Hematopoietic multipotent progenitor cell treated with erythropoietin and hydrocortisone succinate and interleukin-3 and kit ligand, for 15 days (in vitro differentiated cells): ENCODE measurements at regions not wholly inside any gene's neighbourhood (a gene's known extent, or its start where the extent isn't known, plus 50 kb on each side); places are given as distances from the start of the nearest gene placed in this dataset.
"Not testable (repeated sequence)": the region's sequence is repeated elsewhere in the genome, so short reads cannot be mapped to it uniquely, and the experiment has no call there.

ENCODE experiments used
- DNase-seq: peaks from one replicate; pipeline ENCODE4 v3.0.0-alpha.2; 2015; ENCODE audit warnings: low spot score

DNA sequence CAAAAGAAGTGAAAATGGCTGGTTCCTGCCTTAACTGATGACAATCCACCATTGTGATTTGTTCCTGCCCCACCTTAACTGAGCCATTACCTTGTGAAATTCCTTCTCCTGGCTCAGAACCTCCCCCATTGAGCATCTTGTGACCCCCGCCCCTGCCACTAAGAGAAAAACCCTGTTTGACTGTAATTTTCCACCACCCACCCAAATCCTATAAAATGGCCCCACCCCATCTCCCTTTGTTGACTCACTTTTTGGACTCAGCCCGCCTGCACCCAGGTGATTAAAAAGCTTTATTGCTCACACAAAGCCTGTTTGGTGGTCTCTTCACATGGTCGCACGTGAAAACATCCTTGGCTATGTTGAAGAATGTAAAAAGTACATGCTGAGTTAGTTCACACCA, 197.6 kb upstream of the FBN2 start:
- DNase-seq, result not testable (repeated sequence)

DNA sequence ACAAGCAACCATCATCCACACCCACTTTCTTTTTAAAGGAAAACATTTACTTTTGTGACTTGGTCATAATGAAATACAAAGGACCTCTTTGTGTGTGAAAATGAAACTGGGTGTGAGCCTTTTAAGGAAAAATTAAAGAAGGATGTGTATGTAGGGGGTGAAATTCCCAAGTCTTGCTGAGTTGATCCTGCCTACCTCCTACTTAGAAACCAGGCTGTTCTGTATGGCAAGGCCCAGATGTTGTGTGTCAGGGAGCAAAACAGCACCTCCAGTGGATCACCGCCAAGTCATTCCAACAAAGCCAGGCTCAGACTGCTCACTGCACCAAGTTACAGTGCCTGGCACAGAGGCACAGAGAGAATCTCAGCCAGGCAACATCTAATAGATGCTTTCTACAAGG, 198.5 kb upstream of the FBN2 start:
- DNase-seq, result no peak

DNA sequence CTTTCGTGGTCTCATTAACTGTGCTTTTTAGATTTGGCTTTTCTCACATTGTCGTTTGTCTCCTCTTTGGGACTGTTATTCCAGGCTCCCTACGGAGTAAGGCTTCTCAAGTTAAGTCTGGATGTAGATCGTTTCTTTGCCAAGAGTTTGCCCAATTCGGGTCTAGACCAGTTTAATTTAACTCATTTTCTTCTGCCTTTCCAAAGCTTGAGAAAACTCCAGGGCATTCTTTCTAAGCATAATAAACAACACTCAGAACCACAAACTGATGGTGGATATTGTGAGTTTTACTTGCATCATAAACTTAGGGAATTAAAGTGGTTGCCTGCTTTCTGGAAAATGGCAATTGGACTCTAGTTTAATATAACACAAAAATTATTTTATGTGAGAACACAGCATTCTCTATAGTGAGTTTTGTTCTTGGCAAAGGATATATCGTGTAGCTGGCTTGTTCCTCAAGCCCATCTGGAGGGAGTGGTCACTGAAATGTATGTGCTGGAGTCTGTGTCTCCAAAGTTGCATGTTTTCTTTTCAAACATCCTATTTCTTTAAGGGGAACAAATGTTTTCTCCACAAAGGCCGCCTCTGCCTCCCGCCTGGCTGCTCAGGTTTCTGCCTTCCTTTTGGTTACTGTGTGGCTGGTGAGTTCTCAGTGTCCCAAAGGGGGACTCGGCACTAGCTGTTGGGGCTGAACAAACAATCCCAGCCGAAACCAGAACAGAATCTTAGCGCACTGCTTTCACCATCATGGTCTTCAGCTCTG, 211.3 kb upstream of the FBN2 start:
- DNase-seq, result no peak

DNA sequence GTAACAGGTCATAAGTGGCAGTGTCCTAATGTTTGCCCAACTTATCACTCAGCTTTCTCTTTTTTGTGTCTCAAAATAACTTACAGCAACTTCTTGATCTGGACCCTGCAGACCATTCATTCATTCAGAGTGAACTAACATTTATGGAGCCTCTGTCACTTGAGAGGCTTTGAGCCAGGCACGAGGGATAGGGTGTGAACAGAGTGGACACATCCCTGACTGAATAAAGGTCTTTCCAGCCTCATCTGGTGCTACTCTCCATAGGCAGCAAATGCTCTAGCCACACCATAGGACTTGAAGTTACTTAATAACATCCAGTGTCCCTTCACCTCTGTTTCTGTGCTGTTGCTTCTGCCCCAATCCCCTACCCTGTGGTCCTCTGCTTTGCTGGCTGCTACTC, 212.1 kb upstream of the FBN2 start:
- DNase-seq, result no peak

DNA sequence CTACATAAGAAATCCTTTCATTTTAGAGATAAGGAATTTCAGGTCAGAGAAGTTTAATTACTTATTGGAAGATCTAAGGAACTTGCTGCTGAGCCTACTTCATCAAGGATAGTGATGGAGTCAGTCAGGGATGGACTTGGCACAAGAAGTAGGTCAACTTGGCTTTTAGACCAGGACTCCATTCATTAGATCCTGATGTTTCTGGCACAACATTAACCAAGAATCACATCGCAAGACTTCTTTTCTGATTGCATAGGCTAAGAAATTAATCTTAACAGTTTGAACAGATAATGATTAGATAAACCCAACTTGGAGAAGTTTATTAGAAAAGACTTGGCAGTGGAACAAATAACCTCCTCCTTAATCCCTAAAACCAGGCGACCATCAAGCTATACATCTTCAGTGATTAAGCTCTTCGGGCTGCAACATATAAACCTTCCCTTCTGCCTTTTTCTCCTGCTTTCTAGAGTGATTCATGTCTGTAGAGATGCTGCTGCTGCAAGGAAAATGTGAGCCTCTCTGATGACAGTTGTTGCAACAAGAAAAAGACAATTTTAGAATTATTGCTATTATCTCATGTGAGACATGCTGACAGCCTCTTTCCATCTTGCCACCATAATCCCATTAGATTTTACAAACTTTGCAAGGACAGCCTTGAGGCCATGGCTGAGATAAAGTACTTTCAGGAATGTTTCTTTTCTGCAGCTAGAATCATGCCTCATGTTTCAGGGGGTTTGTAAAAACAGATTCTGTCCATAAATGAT, 207.9 kb upstream of the SLC27A6 start:
- DNase-seq, result no peak

DNA sequence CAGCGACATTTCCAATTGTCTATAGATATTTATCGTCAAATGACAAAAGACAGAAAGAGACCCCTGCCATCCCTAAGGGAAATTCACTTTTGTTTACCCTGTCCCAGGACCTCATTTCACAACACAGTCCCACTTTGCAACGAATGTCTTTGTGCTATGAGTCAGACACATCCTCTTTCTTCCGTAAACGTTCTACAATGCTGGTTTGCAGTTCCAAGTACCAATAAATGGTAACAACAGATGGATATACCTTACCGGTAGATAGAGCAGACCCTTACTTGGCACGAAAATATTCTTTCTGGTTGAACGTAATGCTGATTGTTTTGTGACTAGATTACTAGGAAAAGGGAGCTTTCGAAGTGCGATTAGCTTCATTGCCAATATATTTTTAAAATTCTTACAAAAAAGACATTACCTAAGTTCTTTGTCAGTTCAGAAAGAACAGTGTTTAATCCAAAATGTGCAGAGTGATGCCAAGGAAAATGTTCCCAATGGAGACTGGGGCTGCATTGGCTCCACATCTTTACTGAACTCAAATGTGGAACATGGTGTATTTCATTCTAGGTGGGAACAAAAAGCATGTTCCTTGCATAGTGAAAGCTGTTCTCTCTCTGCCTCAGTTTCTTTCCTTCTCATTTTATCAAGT, 202.5 kb upstream of the SLC27A6 start:
- DNase-seq, result no peak

DNA sequence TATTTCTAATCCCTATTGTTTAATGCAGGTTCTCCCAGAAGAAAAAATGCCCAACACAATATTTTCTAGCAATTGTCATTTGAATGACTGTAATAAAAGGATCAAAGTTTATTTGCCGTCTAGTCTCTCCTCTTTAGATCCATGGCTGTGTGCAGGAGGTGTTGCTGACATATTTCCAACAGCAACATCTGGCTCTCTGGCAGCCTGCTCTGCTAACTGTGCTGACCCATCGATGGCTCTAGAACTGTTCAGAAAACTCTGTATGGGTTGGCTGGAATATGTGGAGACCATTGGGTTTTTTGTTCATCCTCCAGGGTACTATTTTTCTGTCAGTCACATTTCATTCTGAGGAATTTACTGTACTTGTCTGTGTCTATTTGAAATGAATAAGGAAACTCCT, 202.0 kb upstream of the SLC27A6 start:
- no peak for DNase-seq

DNA sequence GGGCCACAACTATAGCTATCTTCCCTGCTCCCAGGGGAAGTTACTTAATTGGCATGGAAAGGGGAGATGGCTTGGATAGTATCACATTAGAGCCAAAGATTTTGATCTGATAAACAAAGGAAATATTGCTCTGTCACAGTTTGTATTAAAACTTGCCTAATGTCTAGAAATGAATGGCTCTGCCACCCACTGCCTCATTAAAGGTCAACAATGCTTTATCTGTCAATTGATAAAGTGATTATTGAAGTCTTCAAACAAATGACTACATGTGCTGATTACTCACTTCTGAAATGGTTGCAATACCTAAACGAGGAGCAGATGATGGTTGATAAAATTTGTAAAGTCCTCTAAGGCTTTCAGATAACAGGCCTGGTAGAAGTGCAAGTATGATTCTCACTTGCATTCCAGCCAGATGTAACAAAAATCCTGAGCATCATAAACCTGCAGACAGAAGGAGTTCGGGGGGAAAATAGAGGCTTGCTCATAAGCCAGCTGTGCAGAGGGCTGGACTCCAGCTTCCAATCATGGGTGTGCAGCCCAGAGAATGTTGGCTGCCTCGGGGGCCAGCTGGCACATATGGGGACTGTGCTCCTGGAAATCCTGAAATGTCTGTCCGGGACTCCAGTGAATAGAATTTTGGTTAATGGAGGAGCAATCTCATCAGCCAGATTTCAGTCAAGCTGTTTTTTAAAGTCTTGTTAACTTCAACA, 200.5 kb upstream of the SLC27A6 start:
- no peak for DNase-seq

DNA sequence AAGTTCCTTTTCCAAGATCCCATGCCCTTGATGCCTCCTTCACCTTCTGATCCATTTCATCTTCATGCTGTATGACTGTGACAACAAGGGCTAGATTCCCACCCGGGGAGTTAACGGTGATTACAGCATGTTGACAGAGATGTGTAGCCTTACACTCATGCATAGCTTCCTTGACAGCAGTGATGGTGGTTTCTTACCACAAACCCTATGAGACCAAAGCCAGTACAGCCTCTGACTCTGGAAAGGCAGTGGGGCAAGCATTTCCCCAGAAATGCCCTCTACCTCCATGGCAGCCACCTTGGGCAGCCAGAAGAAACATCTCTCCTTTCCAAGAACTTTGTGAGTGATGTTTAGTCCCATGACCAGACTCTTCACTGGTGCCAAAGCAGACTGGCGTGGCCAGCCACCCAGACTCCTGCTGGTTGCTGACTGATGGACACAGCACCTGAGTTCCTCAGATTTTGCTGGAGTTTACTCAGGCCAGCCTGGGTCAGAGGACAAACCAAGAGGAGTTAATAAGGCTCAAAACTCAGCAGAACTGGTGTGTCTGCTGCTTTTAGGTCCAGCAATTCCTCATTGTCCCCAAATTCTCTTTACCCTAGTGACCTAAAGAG, 199.7 kb upstream of the SLC27A6 start:
- DNase-seq, result no peak

DNA sequence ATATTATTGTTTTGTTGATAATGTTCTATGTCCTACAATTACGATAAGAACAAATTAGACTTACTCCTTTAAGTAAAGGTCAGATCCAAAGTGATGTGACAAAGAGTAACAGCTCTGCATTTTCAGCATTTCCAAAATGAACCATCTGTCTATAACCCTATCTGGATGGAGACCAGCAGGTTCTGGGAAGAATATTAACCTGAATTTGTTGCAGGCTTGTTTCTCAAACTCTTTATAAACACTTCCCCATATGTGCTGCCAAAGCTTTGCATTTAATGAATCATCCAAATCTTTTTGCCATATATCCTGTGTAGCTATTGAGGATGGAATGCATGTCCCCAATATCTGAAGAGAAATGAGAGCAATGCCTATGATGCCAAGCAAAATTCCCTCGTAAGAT, 198.9 kb upstream of the SLC27A6 start:
- DNase-seq, result no peak

DNA sequence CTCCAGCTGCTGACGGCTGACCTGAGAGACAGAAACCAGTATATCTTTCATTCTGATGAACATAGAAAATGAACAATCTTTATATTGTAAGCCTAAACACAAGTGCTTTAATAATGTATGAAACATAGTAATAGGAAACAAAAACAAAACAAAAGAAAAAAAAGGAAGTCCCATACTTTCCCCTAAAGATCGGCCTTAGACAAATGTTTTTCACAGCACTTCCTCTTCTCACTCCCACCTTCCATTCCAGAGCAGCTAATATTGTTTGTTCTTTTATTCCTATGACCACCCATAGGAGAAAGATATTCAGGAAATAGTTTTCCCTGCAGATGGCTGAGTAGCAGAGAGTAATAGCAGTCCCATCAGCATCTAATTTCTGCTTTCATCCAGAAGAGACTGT, 194.4 kb upstream of the SLC27A6 start:
- no peak for DNase-seq

DNA sequence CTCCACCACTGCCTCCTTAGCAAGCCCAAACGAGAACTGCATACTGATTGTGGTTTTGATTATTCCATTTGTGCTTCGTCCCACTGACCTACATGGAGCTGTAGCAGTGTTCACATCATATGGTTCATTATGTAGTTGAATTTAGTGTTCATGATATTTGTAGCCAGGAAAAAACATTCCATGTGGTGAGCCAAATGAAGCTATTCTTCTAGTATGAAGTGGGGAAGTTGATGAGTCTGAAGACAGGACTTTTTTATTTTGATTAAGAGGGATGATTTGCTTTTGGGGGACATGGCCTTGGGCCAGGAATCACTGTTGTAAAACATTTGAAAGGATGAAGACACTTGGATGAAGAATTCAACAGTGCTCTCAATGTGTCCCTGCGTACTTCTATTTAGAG, 192.9 kb upstream of the SLC27A6 start:
- DNase-seq, result no peak

DNA sequence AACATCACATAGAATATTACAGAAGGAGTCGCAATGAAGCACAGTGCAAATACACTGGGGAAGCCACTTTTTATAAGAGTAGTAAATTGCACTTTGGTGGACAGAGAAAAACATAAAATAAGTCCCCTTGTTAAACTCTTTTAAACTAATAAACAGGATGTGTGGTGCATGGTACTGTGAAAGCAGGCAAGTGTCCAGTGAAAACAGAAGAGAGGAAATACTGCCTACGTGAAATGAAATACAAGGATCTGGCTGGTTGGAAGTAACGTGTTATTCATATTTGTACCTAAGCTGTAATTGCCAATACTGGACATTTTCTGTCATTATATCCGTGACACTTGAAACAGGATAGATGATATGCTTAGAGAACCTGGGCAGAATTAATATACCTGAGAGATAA, 191.9 kb upstream of the SLC27A6 start:
- DNase-seq, result no peak

DNA sequence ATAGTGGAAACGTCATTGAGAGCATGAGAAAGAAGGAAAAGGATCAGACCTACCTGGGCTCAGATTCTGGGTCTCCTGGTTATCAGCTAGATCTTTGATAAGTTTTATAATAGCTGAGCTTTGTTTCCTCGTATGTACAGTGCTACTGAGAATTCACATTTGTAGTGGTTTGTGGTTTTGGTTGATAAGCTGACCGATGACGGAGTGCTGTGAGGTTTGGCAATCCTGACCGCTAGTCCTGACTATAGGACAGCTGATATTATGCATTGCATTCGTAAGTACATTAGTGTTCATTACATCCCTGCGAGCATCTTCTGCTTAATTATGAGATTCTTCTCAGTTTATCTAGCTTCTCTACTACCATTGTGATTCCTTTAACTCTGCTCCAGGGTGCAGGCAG, 190.7 kb upstream of the SLC27A6 start:
- DNase-seq, result no peak

DNA sequence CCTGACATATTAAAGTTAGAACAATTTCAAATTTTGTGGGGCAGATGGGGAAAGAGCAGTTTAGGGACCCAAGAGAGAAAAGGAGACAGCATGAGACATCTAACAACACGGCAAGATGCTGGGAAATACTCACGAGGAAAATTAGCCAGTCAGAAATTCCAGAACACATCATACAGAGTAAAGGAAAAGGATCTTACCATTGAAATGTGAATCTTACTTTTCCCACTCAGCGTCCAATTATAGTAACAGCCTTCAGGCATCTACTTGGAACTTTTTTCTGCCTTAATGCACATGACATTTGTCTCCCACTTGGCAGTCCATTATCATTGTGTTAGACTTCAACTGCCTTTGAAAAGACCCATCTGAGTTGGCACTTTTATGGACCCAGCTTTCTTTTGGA, 189.7 kb upstream of the SLC27A6 start:
- no peak for DNase-seq

DNA sequence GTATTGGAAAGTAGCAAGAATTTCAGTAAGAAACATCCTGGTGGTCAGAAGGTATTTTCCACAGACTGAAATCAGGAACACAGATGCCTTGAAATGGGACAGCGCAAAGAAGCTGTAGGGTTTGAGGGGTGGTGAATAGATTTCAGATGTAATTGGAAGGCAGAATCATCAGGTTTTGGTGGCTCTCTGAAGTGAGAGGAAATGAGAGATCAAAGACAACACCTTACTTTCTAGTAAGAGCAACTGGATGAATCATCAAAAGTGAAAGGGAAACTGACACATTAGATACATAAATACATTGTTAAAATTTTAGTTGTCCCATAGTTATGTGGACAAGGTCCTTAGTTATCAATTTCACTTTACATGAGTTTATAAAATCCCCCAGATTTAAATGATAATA, 188.2 kb upstream of the SLC27A6 start:
- DNase-seq, result no peak

DNA sequence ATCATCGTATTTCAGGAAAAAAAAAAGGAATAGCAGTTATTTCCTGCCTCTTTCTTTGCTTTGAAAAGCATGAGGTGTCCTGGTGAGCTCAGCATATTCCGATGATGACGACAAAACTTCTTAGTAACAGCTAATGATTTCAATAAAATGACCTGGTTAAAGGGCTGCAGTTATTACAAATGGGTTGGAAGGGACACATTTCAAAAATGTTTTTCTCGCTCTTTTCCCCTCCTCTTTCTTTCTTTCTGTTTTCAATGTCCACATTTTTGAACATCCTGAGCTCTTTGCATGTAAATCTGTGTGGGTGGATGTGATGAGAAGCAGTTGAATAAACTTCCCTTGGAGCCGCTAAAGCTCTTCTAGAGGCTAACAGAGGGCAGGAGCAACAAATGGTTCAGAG, 186.8 kb upstream of the SLC27A6 start:
- DNase-seq, result no peak

DNA sequence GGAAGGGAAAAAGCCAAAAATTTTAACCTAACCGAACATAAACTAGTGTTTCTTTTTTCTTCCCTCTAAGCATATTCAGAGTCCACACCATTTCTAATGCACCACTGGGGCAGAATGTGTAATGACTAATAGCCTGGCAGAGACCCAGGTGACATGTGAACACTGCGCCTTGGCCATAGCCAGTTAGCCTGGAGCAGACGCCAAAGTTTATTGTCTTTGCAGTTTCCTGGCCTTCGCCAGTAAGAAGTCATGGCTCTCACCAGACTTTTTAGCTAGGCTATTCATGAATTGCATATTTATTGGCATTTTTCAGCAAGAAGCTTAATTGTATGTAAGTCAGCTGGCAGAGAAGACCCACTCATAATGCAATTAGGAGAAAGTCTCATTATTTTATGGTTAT, 182.8 kb upstream of the SLC27A6 start:
- no peak for DNase-seq

DNA sequence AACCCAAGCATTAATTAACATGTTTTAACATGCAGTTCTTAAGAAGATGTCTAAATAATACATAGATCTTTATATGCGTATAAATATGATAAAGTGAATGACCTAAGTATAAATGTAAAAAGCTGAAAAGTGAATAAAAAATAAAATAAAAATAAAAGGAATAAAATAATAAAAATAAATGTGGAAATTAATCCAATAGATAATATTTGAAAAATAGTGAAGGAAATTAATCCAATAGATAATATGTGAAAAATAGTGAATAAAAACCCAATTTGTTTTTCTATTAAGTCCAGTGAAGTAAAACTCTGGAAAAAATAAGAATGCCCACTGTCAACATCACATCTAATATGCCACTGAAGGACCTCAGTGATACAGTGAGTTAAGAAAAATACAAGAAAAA, 180.6 kb upstream of the SLC27A6 start:
- no peak for DNase-seq

DNA sequence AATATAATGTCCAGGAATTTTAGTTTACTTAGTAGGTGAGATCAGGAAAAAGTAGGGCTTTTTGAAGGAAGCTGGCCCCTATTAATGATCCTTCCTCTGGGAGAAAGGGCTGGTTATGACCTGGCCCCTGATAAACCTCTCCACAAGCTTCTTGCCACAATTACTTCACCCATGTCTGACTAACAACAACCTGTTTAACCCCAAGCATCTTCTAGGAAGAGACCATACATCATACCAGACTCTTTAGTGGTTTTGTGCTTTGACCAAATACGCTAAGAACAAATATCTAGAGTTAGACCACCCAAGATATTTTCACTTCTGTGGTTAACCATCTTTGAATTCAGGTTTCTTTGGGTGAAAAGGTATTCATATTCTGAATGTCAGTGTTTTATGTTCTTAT, 174.0 kb upstream of the SLC27A6 start:
- DNase-seq, result no peak

DNA sequence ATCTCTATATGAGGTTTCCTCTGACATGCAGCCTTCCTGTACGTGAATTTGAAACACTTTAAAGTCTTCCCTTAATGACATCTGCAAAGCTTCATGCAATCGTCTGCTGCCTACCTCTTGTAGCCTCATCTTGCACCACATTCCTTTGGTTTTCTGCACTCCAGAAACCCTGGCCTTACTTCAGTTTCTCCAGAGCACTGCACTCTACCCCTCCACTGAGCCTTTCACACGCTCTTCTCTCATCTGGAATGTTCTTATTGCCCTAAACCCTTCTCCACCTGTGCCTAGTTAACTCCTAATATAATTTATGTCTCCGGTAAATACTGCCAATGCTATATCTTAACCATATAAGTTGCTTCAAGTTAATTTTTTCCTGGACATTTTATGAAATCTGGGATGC, 168.8 kb upstream of the SLC27A6 start:
- DNase-seq, result no peak

DNA sequence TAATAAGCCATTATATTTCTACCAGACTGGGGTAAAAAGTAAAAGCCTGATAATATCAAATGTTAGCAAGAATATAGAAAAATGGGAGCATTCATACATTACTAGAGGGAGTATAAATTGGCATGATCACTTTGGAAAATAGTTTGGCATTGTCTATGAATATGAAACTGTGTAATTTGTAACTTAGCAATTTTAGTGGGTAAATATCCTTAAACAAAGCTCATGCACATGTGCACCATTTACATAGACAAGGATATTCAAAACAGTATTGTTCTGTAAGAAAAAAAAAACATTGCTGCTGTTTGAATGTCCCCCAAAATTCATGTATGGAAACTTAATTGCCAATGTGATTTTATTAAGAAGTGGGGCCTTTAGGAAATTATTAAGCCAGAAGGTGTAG, 166.4 kb upstream of the SLC27A6 start:
- DNase-seq, result no peak
